ENCODE measurements at regions not wholly inside any gene's neighbourhood (a gene's known extent, or its start where the extent isn't known, plus 50 kb on each side); places are given as distances from the start of the nearest gene placed in this dataset.

DNA sequence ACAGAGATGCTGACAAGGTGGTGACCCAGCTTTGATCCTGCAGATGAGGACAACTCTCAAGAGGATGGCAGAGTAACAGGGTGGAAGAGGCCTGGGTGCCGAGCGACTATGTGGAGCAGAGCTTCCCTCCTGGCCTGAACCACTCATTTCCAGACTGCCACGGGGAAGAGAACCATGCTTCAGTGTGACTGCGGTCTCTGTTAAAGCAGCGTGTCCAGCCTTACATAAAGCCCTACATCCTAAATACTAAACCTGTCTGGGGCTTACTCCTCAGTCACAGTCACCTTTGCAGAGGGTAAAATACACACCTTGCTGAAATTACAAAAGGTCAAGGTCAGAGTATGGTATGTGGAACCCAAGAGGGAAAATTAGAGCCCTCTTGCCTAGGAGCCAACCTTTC is 312.9 kb downstream of the CDC5L start:
- Histone ChIP-seq H3K18ac (ENCODE audit: low read length) (no peak overlapping the region), H4K12ac (ENCODE audit: low read depth, low read length) (no peak overlapping the region), H3K23ac (ENCODE audit: low read length) (no peak overlapping the region), H3K79me1 (ENCODE audit: low read length) (no peaks in the 10 kb centered on the region), H3K4me2 (ENCODE audit: low read length) (no peak overlapping the region), H3K4ac (ENCODE audit: low read depth, low read length) (no peak overlapping the region), H2AFZ (ENCODE audit: insufficient read depth, low read length, poor library complexity) (no peak overlapping the region), H3K27ac (ENCODE audit: low read depth, low read length) (no peak overlapping the region), H3K9me3 (ENCODE audit: insufficient read depth, low read depth, low read length) (peaks cover 4% of the 10 kb centered on the region), H3K4me3 (ENCODE audit: low read depth, low read length) (no peak overlapping the region), H2BK120ac (ENCODE audit: insufficient read depth, low read length, poor library complexity) (no peak overlapping the region), H3K9ac (ENCODE audit: low read length) (no peak overlapping the region), H3K4me1 (ENCODE audit: control insufficient read depth in 1 of 2, insufficient read depth in 2 of 2, low read length in 2 of 2) (no peaks in the 10 kb centered on the region), H3K79me2 (ENCODE audit: control insufficient read depth, insufficient read depth, low read length, poor library complexity) (no peaks in the 10 kb centered on the region), H4K8ac (ENCODE audit: low read depth, low read length) (no peak overlapping the region), H4K91ac (ENCODE audit: low read depth, low read length) (no peak overlapping the region), H2BK5ac (ENCODE audit: low read depth, low read length, poor library complexity) (no peak overlapping the region), H3K36me3 (ENCODE audit: control insufficient read depth in 1 of 2, insufficient read depth in 2 of 2, low read length in 2 of 2) (no peaks in the 10 kb centered on the region), H3K14ac (ENCODE audit: low read length) (no peak overlapping the region), H2AK5ac (ENCODE audit: low read length) (no peak overlapping the region), H2BK12ac (ENCODE audit: low read length) (no peak overlapping the region), H3K27me3 (ENCODE audit: insufficient read depth, low read length) (no peaks in the 10 kb centered on the region)
- WGBS (ENCODE audit: extremely low coverage, insufficient coverage, insufficient read length): no CpG with 5 or more reads among the region's 5 CpGs
- DNase-seq: no peak

DNA sequence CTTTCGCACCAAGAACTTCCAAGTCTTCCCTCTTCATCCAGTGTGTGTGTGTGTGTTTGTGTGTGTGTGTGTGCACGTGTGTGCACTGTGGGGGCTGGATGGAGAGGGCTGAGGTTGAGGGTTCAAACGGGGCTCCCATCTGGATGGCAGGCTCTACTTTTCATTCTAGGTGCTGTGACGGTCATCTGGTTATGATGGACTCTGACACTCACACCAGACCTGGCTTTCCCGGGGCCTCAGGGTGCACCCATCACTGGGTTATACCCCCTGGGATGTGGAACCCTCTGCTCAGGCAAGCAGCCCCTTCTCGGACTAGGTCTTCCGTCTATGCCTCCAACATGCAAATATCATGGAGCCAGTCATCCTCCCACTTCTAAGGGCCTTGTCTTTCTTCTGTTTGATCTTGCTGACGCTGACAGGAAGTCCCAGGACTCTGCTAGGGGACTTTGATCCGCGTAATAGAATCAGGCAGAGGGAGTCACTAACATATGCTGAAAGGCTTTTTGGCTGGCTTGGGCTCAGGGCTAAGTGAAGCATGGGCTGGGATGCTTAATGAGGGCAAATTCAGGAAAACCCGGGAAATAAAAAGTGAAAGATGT is 313.6 kb downstream of the CDC5L start:
- H2AK5ac ChIP-seq (ENCODE audit: low read length): no peak overlapping the region

DNA sequence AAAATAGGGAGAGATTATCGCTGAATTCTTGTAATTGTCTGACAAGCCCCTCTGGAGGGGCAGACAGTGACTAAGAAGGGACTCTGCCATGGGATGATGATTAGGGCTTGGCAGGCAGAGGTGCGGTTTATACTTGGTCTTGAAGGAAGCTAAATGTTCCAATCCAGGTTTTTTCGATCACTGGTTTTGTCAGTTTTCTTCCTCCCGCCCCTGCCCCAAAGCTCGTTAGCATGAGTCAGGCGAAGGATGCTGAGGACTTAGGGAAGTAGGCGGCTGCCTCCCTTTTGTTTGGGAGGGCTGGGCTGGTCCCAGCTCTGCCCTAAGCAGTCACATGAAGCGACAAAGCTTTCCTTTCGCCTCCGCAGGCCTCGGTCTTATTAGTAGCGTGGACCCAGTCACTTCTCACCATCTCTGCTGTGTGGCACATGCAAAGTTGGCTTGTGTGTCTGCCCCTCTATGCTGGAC is 314.2 kb downstream of the CDC5L start:
- no peaks in the 10 kb centered on the region for H3K36me3 ChIP-seq (ENCODE audit: control insufficient read depth in 1 of 2, insufficient read depth in 2 of 2, low read length in 2 of 2)
- H3K4ac ChIP-seq (ENCODE audit: low read depth, low read length): no peak overlapping the region
- no peaks in the 10 kb centered on the region for H3K79me2 ChIP-seq (ENCODE audit: control insufficient read depth, insufficient read depth, low read length, poor library complexity)
- H3K9me3 ChIP-seq (ENCODE audit: insufficient read depth, low read depth, low read length): peaks cover 4% of the 10 kb centered on the region
- no peak overlapping the region for H4K91ac ChIP-seq (ENCODE audit: low read depth, low read length)
- no peak overlapping the region for H3K14ac ChIP-seq (ENCODE audit: low read length)
- H2AK5ac ChIP-seq (ENCODE audit: low read length): no peak overlapping the region
- no CpG with 5 or more reads among the region's 12 CpGs for WGBS (ENCODE audit: extremely low coverage, insufficient coverage, insufficient read length)
- H3K4me2 ChIP-seq (ENCODE audit: low read length): no peak overlapping the region
- no peak overlapping the region for H4K12ac ChIP-seq (ENCODE audit: low read depth, low read length)
- H3K27ac ChIP-seq (ENCODE audit: low read depth, low read length): no peak overlapping the region
- no peak overlapping the region for H2BK5ac ChIP-seq (ENCODE audit: low read depth, low read length, poor library complexity)
- no peak overlapping the region for H2BK120ac ChIP-seq (ENCODE audit: insufficient read depth, low read length, poor library complexity)
- H3K18ac ChIP-seq (ENCODE audit: low read length): no peak overlapping the region
- no peak overlapping the region for H3K23ac ChIP-seq (ENCODE audit: low read length)
- no peak for DNase-seq
- H3K4me1 ChIP-seq (ENCODE audit: control insufficient read depth in 1 of 2, insufficient read depth in 2 of 2, low read length in 2 of 2): no peaks in the 10 kb centered on the region
- H3K27me3 ChIP-seq (ENCODE audit: insufficient read depth, low read length): no peaks in the 10 kb centered on the region
- H2AFZ ChIP-seq (ENCODE audit: insufficient read depth, low read length, poor library complexity): no peak overlapping the region
- H4K8ac ChIP-seq (ENCODE audit: low read depth, low read length): no peak overlapping the region
- H3K4me3 ChIP-seq (ENCODE audit: low read depth, low read length): no peak overlapping the region
- no peak overlapping the region for H2BK12ac ChIP-seq (ENCODE audit: low read length)
- H3K79me1 ChIP-seq (ENCODE audit: low read length): no peaks in the 10 kb centered on the region
- no peak overlapping the region for H3K9ac ChIP-seq (ENCODE audit: low read length)

More for the DNA sequence above, 313.6 kb downstream of the CDC5L start:
- Histone ChIP-seq H3K4ac (ENCODE audit: low read depth, low read length) (no peak overlapping the region), H2AFZ (ENCODE audit: insufficient read depth, low read length, poor library complexity) (no peak overlapping the region), H3K27me3 (ENCODE audit: insufficient read depth, low read length) (no peaks in the 10 kb centered on the region), H3K9me3 (ENCODE audit: insufficient read depth, low read depth, low read length) (peaks cover 4% of the 10 kb centered on the region), H2BK12ac (ENCODE audit: low read length) (no peak overlapping the region), H4K12ac (ENCODE audit: low read depth, low read length) (no peak overlapping the region), H3K4me2 (ENCODE audit: low read length) (no peak overlapping the region), H3K36me3 (ENCODE audit: control insufficient read depth in 1 of 2, insufficient read depth in 2 of 2, low read length in 2 of 2) (no peaks in the 10 kb centered on the region), H3K18ac (ENCODE audit: low read length) (no peak overlapping the region), H3K79me1 (ENCODE audit: low read length) (no peaks in the 10 kb centered on the region), H3K79me2 (ENCODE audit: control insufficient read depth, insufficient read depth, low read length, poor library complexity) (no peaks in the 10 kb centered on the region), H3K23ac (ENCODE audit: low read length) (no peak overlapping the region), H3K14ac (ENCODE audit: low read length) (no peak overlapping the region), H3K4me1 (ENCODE audit: control insufficient read depth in 1 of 2, insufficient read depth in 2 of 2, low read length in 2 of 2) (no peaks in the 10 kb centered on the region), H3K27ac (ENCODE audit: low read depth, low read length) (no peak overlapping the region), H4K8ac (ENCODE audit: low read depth, low read length) (no peak overlapping the region), H4K91ac (ENCODE audit: low read depth, low read length) (no peak overlapping the region), H2BK5ac (ENCODE audit: low read depth, low read length, poor library complexity) (no peak overlapping the region), H3K4me3 (ENCODE audit: low read depth, low read length) (no peak overlapping the region), H2BK120ac (ENCODE audit: insufficient read depth, low read length, poor library complexity) (no peak overlapping the region), H3K9ac (ENCODE audit: low read length) (no peak overlapping the region)
- no CpG with 5 or more reads among the region's 11 CpGs for WGBS (ENCODE audit: extremely low coverage, insufficient coverage, insufficient read length)
- DNase-seq: no peak

DNA sequence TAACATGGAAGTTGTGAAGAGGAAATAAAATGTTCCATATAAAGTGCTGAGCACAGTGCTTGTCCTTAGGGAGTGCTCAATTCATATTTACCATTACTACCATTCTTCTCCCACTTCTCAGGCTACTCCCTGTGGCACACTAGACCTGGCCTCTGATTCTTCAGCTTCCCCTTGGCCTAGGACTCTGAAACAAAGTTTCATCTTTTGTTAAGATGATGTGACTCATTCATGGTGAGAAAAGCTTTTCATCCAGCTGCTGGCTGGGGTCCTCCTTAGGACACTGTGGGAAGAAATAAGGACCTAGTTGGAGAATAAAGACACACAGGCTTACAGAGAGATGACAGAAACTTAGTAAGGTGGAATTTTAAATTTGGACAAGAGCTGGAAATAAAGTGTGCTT is 314.8 kb downstream of the CDC5L start:
- H3K27me3 ChIP-seq (ENCODE audit: insufficient read depth, low read length): no peaks in the 10 kb centered on the region
- no peak overlapping the region for H4K12ac ChIP-seq (ENCODE audit: low read depth, low read length)
- H3K9me3 ChIP-seq (ENCODE audit: insufficient read depth, low read depth, low read length): peaks cover 2% of the 10 kb centered on the region
- H2AFZ ChIP-seq (ENCODE audit: insufficient read depth, low read length, poor library complexity): no peak overlapping the region
- no peaks in the 10 kb centered on the region for H3K36me3 ChIP-seq (ENCODE audit: control insufficient read depth in 1 of 2, insufficient read depth in 2 of 2, low read length in 2 of 2)
- no peak overlapping the region for H4K8ac ChIP-seq (ENCODE audit: low read depth, low read length)
- H2BK120ac ChIP-seq (ENCODE audit: insufficient read depth, low read length, poor library complexity): no peak overlapping the region
- H2BK12ac ChIP-seq (ENCODE audit: low read length): no peak overlapping the region
- H3K18ac ChIP-seq (ENCODE audit: low read length): no peak overlapping the region
- no peak overlapping the region for H3K4me2 ChIP-seq (ENCODE audit: low read length)
- no peaks in the 10 kb centered on the region for H3K4me1 ChIP-seq (ENCODE audit: control insufficient read depth in 1 of 2, insufficient read depth in 2 of 2, low read length in 2 of 2)
- H3K27ac ChIP-seq (ENCODE audit: low read depth, low read length): no peak overlapping the region
- no peak overlapping the region for H4K91ac ChIP-seq (ENCODE audit: low read depth, low read length)
- H2BK5ac ChIP-seq (ENCODE audit: low read depth, low read length, poor library complexity): no peak overlapping the region
- H3K79me1 ChIP-seq (ENCODE audit: low read length): no peaks in the 10 kb centered on the region
- no peak overlapping the region for H3K4me3 ChIP-seq (ENCODE audit: low read depth, low read length)
- H3K4ac ChIP-seq (ENCODE audit: low read depth, low read length): no peak overlapping the region
- DNase-seq: no peak
- no peaks in the 10 kb centered on the region for H3K79me2 ChIP-seq (ENCODE audit: control insufficient read depth, insufficient read depth, low read length, poor library complexity)
- H3K23ac ChIP-seq (ENCODE audit: low read length): no peak overlapping the region
- H3K9ac ChIP-seq (ENCODE audit: low read length): no peak overlapping the region
- no peak overlapping the region for H3K14ac ChIP-seq (ENCODE audit: low read length)
- no peak overlapping the region for H2AK5ac ChIP-seq (ENCODE audit: low read length)

All from trophoblast cell (in vitro differentiated cells and primary cell).